Smooth muscle cell (in vitro differentiated cells): ENCODE measurements at regions not wholly inside any gene's neighbourhood (a gene's known extent, or its start where the extent isn't known, plus 50 kb on each side); places are given as distances from the start of the nearest gene placed in this dataset.

Experiments
- DNase-seq: peaks from one replicate; lab custom pipeline; 2025; ENCODE audit not compliant: unreplicated experiment; lab: John Stamatoyannopoulos, UW
- H2AFZ ChIP-seq: fragments of 200-600 bp; sonication (generic); 2 replicates; pipeline ENCODE4 v1.6.0; 2016; ENCODE audit warnings: antibody characterized with exemption, low read depth, mild to moderate bottlenecking
- H3F3A ChIP-seq: fragments of 200-600 bp; sonication (generic); 2 replicates; pipeline ENCODE4 v1.6.0; 2017; ENCODE audit warnings: antibody characterized with exemption, low read depth
- H3K27ac ChIP-seq: fragments of 200-600 bp; sonication (generic); 2 replicates; pipeline ENCODE4 v1.5.1; 2016; ENCODE audit warnings: low read depth, mild to moderate bottlenecking
- H3K27me3 ChIP-seq: fragments of 200-600 bp; sonication (generic); 2 replicates; pipeline ENCODE4 v1.6.1; 2016; ENCODE audit warnings: low read depth, mild to moderate bottlenecking
- H3K36me3 ChIP-seq: fragments of 200-600 bp; sonication (generic); 2 replicates; pipeline ENCODE4 v1.5.1; 2016; ENCODE audit warnings: low read depth
- H3K4me1 ChIP-seq: fragments of 200-600 bp; sonication (generic); 2 replicates; pipeline ENCODE4 v1.5.1; 2016; ENCODE audit warnings: low read depth
- H3K4me2 ChIP-seq: fragments of 200-600 bp; sonication (generic); 2 replicates; pipeline ENCODE4 v1.6.0; 2016; ENCODE audit warnings: mild to moderate bottlenecking
- H3K4me3 ChIP-seq: fragments of 200-600 bp; sonication (generic); 2 replicates; pipeline ENCODE4 v1.5.1; 2016; ENCODE audit warnings: mild to moderate bottlenecking
- H3K79me2 ChIP-seq: fragments of 200-600 bp; sonication (generic); 2 replicates; pipeline ENCODE4 v1.6.0; 2016; ENCODE audit warnings: low read depth, mild to moderate bottlenecking
- H3K9ac ChIP-seq: fragments of 200-600 bp; sonication (generic); 2 replicates; pipeline ENCODE4 v1.6.0; 2016; ENCODE audit warnings: low read depth
- H3K9me3 ChIP-seq: fragments of 200-600 bp; sonication (generic); replicated peaks from 2 replicates; pipeline ENCODE4 v1.5.1; 2016; ENCODE audit warnings: low read depth
- H4K20me1 ChIP-seq: fragments of 200-600 bp; sonication (generic); 2 replicates; pipeline ENCODE4 v1.6.0; 2016; ENCODE audit warnings: low read depth
- WGBS: methylation state at CpG from one replicate; pipeline ENCODE4 v1.1.7; 2016; ENCODE audit warnings: low lambda C conversion rate; 5-methylcytosine and 5-hydroxymethylcytosine counted together
- TF ChIP-seq, protein P1 (sequence below): fragments of 200-600 bp; sonication (generic); IDR thresholded peaks from 2 replicates; pipeline ENCODE4 v1.5.1; 2017; ENCODE audit warnings: borderline replicate concordance, mild to moderate bottlenecking, antibody characterized with exemption; ENCODE audit not compliant: insufficient read depth, poor library complexity, severe bottlenecking

- Histone ChIP-seq H3K4me3 (no peak overlapping the region), H3K27ac (no peak overlapping the region), H2AFZ (no peak overlapping the region), H3K27me3 (peaks cover 6% of the 10 kb centered on the region), H4K20me1 (no peaks in the 10 kb centered on the region), H3F3A (no peaks in the 10 kb centered on the region), H3K36me3 (no peaks in the 10 kb centered on the region), H3K4me1 (no peaks in the 10 kb centered on the region), H3K79me2 (no peaks in the 10 kb centered on the region), H3K9me3 (no peaks in the 10 kb centered on the region), H3K9ac (no peak overlapping the region), H3K4me2 (no peak overlapping the region)
- WGBS, result 87% methylated on average over 3 of the region's 3 CpGs
- no peak for DNase-seq
- TF ChIP-seq, protein P1, sequence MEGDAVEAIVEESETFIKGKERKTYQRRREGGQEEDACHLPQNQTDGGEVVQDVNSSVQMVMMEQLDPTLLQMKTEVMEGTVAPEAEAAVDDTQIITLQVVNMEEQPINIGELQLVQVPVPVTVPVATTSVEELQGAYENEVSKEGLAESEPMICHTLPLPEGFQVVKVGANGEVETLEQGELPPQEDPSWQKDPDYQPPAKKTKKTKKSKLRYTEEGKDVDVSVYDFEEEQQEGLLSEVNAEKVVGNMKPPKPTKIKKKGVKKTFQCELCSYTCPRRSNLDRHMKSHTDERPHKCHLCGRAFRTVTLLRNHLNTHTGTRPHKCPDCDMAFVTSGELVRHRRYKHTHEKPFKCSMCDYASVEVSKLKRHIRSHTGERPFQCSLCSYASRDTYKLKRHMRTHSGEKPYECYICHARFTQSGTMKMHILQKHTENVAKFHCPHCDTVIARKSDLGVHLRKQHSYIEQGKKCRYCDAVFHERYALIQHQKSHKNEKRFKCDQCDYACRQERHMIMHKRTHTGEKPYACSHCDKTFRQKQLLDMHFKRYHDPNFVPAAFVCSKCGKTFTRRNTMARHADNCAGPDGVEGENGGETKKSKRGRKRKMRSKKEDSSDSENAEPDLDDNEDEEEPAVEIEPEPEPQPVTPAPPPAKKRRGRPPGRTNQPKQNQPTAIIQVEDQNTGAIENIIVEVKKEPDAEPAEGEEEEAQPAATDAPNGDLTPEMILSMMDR, result no peak
Measured at GRCh38 chr10:120318862-120319261, 138.2 kb upstream of the PLPP4 start.

- Histone ChIP-seq H3K9ac (no peak overlapping the region), H3K27me3 (peaks cover 3% of the 10 kb centered on the region), H3K4me1 (no peaks in the 10 kb centered on the region), H3K27ac (no peak overlapping the region), H2AFZ (no peak overlapping the region), H3K4me3 (no peak overlapping the region), H3F3A (no peaks in the 10 kb centered on the region), H3K79me2 (no peaks in the 10 kb centered on the region), H3K9me3 (no peaks in the 10 kb centered on the region), H3K4me2 (no peak overlapping the region), H4K20me1 (no peaks in the 10 kb centered on the region), H3K36me3 (no peaks in the 10 kb centered on the region)
- no peak for DNase-seq
- WGBS, result 37% methylated on average over 3 of the region's 3 CpGs
- TF ChIP-seq, protein P1, result no peak
Measured at GRCh38 chr10:120327675-120328074, 129.4 kb upstream of the PLPP4 start.

- Histone ChIP-seq H3K36me3 (no peaks in the 10 kb centered on the region), H4K20me1 (no peaks in the 10 kb centered on the region), H3F3A (no peaks in the 10 kb centered on the region), H3K9me3 (no peaks in the 10 kb centered on the region), H3K4me2 (no peak overlapping the region), H3K27me3 (no peaks in the 10 kb centered on the region), H3K4me1 (no peaks in the 10 kb centered on the region), H3K4me3 (no peak overlapping the region), H2AFZ (no peak overlapping the region), H3K27ac (no peak overlapping the region), H3K79me2 (no peaks in the 10 kb centered on the region), H3K9ac (no peak overlapping the region)
- 82% methylated on average over 3 of the region's 3 CpGs for WGBS
- TF ChIP-seq, protein P1, result peak; percentile 6
- no peak for DNase-seq
Measured at GRCh38 chr10:120328647-120329046, 128.4 kb upstream of the PLPP4 start.

DNA sequence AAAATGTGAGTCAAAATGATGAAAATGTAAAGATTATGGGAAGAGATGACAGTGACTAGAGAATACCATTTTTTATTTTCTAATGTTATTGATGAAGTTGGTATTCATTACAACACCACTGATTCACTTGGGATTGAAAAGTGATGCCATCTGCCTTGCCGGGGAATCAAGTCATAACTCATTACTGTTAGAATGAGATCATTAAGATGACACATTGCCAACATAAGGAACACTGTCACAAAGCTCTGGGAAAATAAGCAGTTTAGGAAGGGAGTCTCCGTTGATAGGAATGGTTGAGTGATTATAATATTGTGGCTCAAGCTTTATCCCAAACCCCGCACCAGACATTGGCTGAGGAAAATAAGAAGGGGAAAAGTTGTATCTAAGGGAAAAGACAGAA lies 121.5 kb upstream of the PLPP4 start:
- H3K4me2 ChIP-seq, result no peak overlapping the region
- TF ChIP-seq, protein P1, result no peak
- 98% methylated on average over 3 of the region's 3 CpGs for WGBS
- H3K27ac ChIP-seq, result no peak overlapping the region
- H3K27me3 ChIP-seq, result peaks cover 12% of the 10 kb centered on the region
- H3K36me3 ChIP-seq, result no peaks in the 10 kb centered on the region
- no peak overlapping the region for H2AFZ ChIP-seq
- H3K4me1 ChIP-seq, result no peaks in the 10 kb centered on the region
- H3K79me2 ChIP-seq, result no peaks in the 10 kb centered on the region
- no peak overlapping the region for H3K4me3 ChIP-seq
- no peaks in the 10 kb centered on the region for H3K9me3 ChIP-seq
- no peaks in the 10 kb centered on the region for H4K20me1 ChIP-seq
- DNase-seq, result no peak
- no peaks in the 10 kb centered on the region for H3F3A ChIP-seq
- no peak overlapping the region for H3K9ac ChIP-seq
